Neural crest cell (in vitro differentiated cells): ENCODE measurements at regions not wholly inside any gene's neighbourhood (a gene's known extent, or its start where the extent isn't known, plus 50 kb on each side); places are given as distances from the start of the nearest gene placed in this dataset.

Experiments
- DNase-seq: peaks from one replicate; pipeline ENCODE4 v3.0.0; 2021; ENCODE audit warnings: low read depth, mixed read lengths, low spot score
- H3K27ac Mint-ChIP-seq: one replicate; pipeline ENCODE4 v1.8.0; 2021; ENCODE audit warnings: mild to moderate bottlenecking, mixed read lengths; ENCODE audit not compliant: unreplicated experiment
- H3K27me3 Mint-ChIP-seq: 2 replicates; pipeline ENCODE4 v1.8.0; 2021; ENCODE audit warnings: low read depth, mild to moderate bottlenecking, mixed read lengths
- H3K36me3 Mint-ChIP-seq: 2 replicates; pipeline ENCODE4 v1.8.0; 2021; ENCODE audit warnings: low read depth, mild to moderate bottlenecking, mixed read lengths
- H3K4me1 Mint-ChIP-seq: 2 replicates; pipeline ENCODE4 v1.8.0; 2021; ENCODE audit warnings: mixed read lengths
- H3K4me3 Mint-ChIP-seq: one replicate; pipeline ENCODE4 v1.8.0; 2021; ENCODE audit warnings: mild to moderate bottlenecking, mixed read lengths
- H3K9me3 Mint-ChIP-seq: 2 replicates; pipeline ENCODE4 v1.8.0; 2021; ENCODE audit warnings: mixed read lengths
- CTCF ChIP-seq: fragments of 200-600 bp; sonication (generic); conservative IDR thresholded peaks from 2 replicates; pipeline ENCODE4 v1.5.0; 2021; ENCODE audit warnings: antibody characterized with exemption, mild to moderate bottlenecking

- H3K4me1 Mint-ChIP-seq: no peaks in the 10 kb centered on the region
- H3K36me3 Mint-ChIP-seq: no peaks in the 10 kb centered on the region
- no peak for DNase-seq
- H3K27me3 Mint-ChIP-seq: no peaks in the 10 kb centered on the region
- no peak for TF ChIP-seq CTCF
- no peak overlapping the region for H3K4me3 Mint-ChIP-seq
- H3K27ac Mint-ChIP-seq: no peak overlapping the region
- H3K9me3 Mint-ChIP-seq: peaks cover 6% of the 10 kb centered on the region
These were observed 974.7 kb downstream of the GALC start for GRCh38 chr14:87018294-87018693.

GRCh38 chr14:87017335-87017734 lies 975.6 kb downstream of the GALC start:
- Mint-ChIP-seq H3K4me3 (no peak overlapping the region), H3K36me3 (no peaks in the 10 kb centered on the region), H3K9me3 (peaks cover 6% of the 10 kb centered on the region), H3K27ac (no peak overlapping the region), H3K4me1 (no peaks in the 10 kb centered on the region), H3K27me3 (no peaks in the 10 kb centered on the region)
- TF ChIP-seq CTCF: no peak
- no peak for DNase-seq

GRCh38 chr14:87014856-87015255 lies 978.1 kb downstream of the GALC start:
- Mint-ChIP-seq H3K9me3 (no peaks in the 10 kb centered on the region), H3K27me3 (no peaks in the 10 kb centered on the region), H3K36me3 (no peaks in the 10 kb centered on the region), H3K4me3 (no peak overlapping the region), H3K4me1 (no peaks in the 10 kb centered on the region), H3K27ac (no peak overlapping the region)
- peak; percentile 23 for TF ChIP-seq CTCF
- DNase-seq: no peak

DNA sequence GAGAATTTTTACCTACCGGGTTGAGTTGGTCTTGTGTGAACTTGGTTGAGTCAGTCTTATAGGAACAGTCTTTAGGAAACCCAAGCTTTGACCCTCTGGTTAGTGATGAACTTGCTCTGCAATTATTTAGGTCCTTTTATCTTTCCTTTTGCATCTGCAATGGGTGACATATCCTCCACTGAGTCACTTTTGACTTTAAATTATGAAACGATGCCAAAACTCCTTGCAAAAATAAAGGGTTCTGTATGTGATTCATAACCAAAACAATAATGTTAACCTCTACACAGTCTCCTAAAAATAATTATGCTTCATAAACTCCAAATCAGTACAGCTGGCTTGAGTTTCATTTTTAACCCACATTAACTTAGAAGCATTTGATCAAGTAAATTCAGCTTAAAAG lies 979.4 kb downstream of the GALC start:
- Mint-ChIP-seq H3K4me3 (no peak overlapping the region), H3K4me1 (no peaks in the 10 kb centered on the region), H3K36me3 (no peaks in the 10 kb centered on the region), H3K27me3 (no peaks in the 10 kb centered on the region), H3K9me3 (no peaks in the 10 kb centered on the region), H3K27ac (no peak overlapping the region)
- DNase-seq: no peak
- TF ChIP-seq CTCF: no peak

DNA sequence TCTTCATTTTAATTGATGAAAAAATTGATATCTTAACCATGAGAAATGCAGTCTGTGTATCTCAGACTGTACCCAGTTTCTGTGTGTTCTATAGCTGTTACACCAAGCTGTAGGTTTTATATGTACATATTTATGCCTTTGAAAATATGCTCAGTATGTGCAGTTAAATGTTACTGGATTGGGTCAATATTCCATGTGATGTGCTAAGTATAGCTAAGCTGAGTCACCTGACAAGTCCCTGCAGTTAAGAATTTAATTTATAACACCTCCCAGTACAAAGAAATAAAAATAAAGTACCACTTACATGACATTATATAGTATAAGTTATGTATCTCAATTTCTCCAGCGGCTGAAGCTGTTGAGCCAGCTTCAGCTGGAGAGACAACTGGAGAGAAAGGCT lies 984.0 kb downstream of the GALC start:
- Mint-ChIP-seq H3K4me3 (no peak overlapping the region), H3K9me3 (peaks cover 9% of the 10 kb centered on the region), H3K27me3 (no peaks in the 10 kb centered on the region), H3K36me3 (no peaks in the 10 kb centered on the region), H3K4me1 (no peaks in the 10 kb centered on the region), H3K27ac (no peak overlapping the region)
- no peak for TF ChIP-seq CTCF
- DNase-seq: no peak

GRCh38 chr14:87005280-87005679 lies 987.7 kb downstream of the GALC start:
- DNase-seq: no peak
- H3K27ac Mint-ChIP-seq: no peak overlapping the region
- H3K4me3 Mint-ChIP-seq: no peak overlapping the region
- TF ChIP-seq CTCF: no peak
- H3K9me3 Mint-ChIP-seq: peaks cover 9% of the 10 kb centered on the region
- H3K27me3 Mint-ChIP-seq: no peaks in the 10 kb centered on the region
- H3K36me3 Mint-ChIP-seq: no peaks in the 10 kb centered on the region
- no peaks in the 10 kb centered on the region for H3K4me1 Mint-ChIP-seq
